GM19468 (cell line): ENCODE measurements at regions not wholly inside any gene's neighbourhood (a gene's known extent, or its start where the extent isn't known, plus 50 kb on each side); places are given as distances from the start of the nearest gene placed in this dataset.
"Not testable (repeated sequence)": the region's sequence is repeated elsewhere in the genome, so short reads cannot be mapped to it uniquely, and the experiment has no call there.

Experiments
- ATAC-seq: cut with Tn5 transposase; IDR thresholded peaks from one replicate; pipeline ENCODE4 v1.9.1; 2021; ENCODE audit warnings: mild to moderate bottlenecking, moderate library complexity, moderate number of reproducible peaks; ENCODE audit not compliant: unreplicated experiment; ENCODE audit errors: extremely low read depth

- ATAC-seq = no peak
Observed at GRCh38 chr10:22087402-22087738, 83.8 kb upstream of the DNAJC1 start.

GRCh38 chr10:22086730-22087401 is 83.3 kb upstream of the DNAJC1 start:
- no peak for ATAC-seq

GRCh38 chr10:22079921-22080320 is 76.4 kb upstream of the DNAJC1 start:
- not testable (repeated sequence) for ATAC-seq

DNA sequence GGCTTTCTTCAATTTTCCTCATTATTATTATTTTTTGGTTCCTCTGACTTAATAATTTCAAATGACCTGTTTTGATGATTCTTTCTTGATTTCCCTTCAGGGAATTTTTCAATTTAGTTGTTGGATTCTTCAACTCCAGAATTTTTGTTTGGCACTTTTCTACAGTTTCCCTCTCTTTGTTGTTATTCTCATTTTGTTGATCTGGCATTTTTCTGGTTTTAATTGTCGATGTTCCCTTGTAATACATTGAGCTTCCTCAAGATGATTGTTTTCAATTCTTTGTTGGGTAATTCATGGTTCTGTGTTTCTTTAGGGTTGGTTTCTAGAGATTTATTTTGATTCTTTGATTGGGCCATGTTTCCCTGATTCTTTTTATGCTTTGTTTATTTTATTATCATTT is 67.8 kb upstream of the DNAJC1 start:
- ATAC-seq = no peak

DNA sequence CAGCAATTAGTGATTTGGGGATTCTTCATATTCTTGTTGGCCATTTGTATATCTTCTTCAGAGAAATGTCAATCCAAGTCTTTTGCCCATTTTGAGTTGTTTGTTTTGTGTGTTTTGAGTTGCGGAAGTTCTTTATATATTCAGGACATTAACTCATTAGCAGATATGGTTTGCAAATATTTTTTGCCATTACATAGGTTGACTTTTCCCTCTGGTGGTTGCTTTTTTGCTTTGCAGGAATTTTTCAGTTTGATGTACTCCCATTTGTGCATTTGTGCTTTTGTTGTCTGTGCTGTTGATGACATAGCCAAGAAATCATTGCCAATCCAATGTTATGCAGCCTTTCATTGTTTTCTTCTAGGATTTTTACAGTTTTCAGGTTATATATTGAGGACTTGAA is 63.6 kb upstream of the DNAJC1 start:
- ATAC-seq = no peak

DNA sequence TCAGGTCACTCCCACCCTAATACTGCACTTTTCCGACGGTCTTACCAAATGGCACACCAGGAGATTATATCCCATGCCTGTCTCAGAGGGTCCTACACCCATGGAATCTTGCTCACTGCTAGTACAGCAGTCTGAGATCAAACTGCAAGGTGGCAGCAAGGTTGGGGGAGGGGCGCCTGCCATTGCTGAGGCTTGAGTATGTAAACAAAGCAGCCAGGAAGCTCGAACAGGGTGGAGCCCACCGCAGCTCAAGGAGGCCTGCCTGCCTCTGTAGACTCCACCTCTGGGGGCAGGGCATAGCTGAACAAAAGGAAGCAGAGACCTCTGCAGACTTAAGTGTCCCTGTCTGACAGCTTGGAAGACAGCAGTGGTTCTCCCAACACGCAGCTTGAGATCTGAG is 57.5 kb upstream of the DNAJC1 start:
- ATAC-seq = not testable (repeated sequence)

GRCh38 chr10:22058201-22058600 is 54.7 kb upstream of the DNAJC1 start:
- no peak for ATAC-seq

- no peak for ATAC-seq
Observed at GRCh38 chr10:22054961-22055360, 51.4 kb upstream of the DNAJC1 start.
